Bronchial epithelial cell (primary cell): ENCODE measurements at regions not wholly inside any gene's neighbourhood (a gene's known extent, or its start where the extent isn't known, plus 50 kb on each side); places are given as distances from the start of the nearest gene placed in this dataset.

Experiments
- DNase-seq: peaks from one replicate; pipeline ENCODE4 v3.0.0-alpha.2; 2010; ENCODE audit warnings: low read depth
- FAIRE-seq: peaks from 2 replicates; lab custom pipeline; 2011; peaks lifted over from hg19 to GRCh38; lab: Jason Lieb, UNC
- H3K27me3 ChIP-seq: 2 replicates; pipeline ENCODE4 v1.5.1; 2011; ENCODE audit warnings: low read length; ENCODE audit not compliant: control insufficient read depth, insufficient read depth
- H3K36me3 ChIP-seq: 2 replicates; pipeline ENCODE4 v1.5.1; 2011; ENCODE audit warnings: low read length; ENCODE audit not compliant: control insufficient read depth, insufficient read depth
- H3K4me3 ChIP-seq: 2 replicates; pipeline ENCODE4 v1.5.1; 2011; ENCODE audit warnings: mild to moderate bottlenecking, low read depth, low read length, control low read depth
- TF ChIP-seq, protein P1 (sequence below): IDR thresholded peaks from 2 replicates; pipeline ENCODE4 v1.5.1; 2011; ENCODE audit warnings: mild to moderate bottlenecking, moderate library complexity, low read length, control low read depth, inconsistent platforms; ENCODE audit not compliant: insufficient read depth, severe bottlenecking

DNA sequence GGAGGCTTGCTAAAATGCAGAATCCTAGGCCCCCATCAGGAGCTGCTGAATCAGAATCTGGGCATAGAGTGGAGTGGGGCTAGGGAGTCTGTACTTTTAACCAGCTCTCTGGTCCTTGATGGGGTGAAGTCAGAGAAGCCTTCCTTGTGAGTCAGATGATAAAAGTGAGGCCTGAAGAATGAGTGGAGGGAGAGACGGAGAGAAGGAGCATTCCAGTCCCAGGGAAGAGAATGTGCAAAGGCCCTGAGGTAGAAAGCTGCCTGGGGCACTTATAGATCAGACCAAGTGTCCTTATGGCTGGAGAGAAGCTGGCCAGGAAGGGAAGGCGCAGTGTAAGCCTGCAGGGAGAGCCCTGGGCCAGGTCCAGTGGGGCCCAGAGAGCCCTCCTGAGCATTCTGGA is 235.1 kb upstream of the NLRP1 start:
- Histone ChIP-seq H3K27me3 (no peaks in the 10 kb centered on the region), H3K36me3 (no peaks in the 10 kb centered on the region), H3K4me3 (no peak overlapping the region)
- DNase-seq (no peak), FAIRE-seq (no peak)
- TF ChIP-seq, protein P1, sequence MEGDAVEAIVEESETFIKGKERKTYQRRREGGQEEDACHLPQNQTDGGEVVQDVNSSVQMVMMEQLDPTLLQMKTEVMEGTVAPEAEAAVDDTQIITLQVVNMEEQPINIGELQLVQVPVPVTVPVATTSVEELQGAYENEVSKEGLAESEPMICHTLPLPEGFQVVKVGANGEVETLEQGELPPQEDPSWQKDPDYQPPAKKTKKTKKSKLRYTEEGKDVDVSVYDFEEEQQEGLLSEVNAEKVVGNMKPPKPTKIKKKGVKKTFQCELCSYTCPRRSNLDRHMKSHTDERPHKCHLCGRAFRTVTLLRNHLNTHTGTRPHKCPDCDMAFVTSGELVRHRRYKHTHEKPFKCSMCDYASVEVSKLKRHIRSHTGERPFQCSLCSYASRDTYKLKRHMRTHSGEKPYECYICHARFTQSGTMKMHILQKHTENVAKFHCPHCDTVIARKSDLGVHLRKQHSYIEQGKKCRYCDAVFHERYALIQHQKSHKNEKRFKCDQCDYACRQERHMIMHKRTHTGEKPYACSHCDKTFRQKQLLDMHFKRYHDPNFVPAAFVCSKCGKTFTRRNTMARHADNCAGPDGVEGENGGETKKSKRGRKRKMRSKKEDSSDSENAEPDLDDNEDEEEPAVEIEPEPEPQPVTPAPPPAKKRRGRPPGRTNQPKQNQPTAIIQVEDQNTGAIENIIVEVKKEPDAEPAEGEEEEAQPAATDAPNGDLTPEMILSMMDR = no peak

DNA sequence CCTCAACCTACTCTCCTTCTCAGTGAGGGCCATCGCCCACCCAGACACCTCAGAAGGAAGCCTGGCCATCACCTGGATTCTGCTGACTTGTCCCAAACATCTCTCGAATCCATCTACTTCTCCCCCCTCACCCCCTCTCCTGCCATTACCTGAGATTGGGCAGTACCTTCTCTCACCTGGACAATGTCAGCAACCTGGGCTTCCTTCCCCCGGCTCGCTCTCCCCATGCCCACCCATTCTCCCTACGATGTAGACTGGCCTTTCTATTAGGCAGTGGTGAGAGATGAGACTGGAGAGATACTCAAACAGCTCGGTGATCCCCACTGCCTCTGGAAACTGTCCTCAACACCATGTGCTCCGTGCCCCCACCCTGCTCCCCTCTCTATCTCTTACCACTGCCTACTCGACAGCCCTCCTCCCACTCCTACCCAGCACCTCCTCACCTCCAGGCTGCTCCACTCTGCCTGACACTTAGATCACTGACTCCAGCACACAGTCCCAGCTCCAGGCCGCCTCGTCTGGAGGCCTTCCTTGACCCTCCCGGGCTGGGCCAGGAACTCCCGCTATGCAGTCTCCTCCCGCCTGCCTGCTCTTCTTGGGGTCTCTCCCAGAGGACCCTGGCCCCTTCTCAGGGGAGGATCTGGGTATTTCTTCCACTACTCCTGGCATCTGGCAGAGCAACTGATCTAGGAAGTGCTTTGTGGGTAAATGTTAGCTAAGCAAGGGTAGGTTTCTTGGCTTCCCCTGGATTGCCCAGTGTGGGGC is 235.8 kb upstream of the NLRP1 start:
- no peak for DNase-seq
- FAIRE-seq = no peak
- H3K4me3 ChIP-seq = no peak overlapping the region
- H3K27me3 ChIP-seq = no peaks in the 10 kb centered on the region
- no peaks in the 10 kb centered on the region for H3K36me3 ChIP-seq
- TF ChIP-seq, protein P1 = no peak

- DNase-seq (peak; percentile 74), FAIRE-seq (no peak)
- TF ChIP-seq, protein P1 = no peak
- no peaks in the 10 kb centered on the region for H3K36me3 ChIP-seq
- H3K27me3 ChIP-seq = no peaks in the 10 kb centered on the region
- H3K4me3 ChIP-seq = no peak overlapping the region
These were observed 236.6 kb upstream of the NLRP1 start for GRCh38 chr17:5820721-5821456.

GRCh38 chr17:5821803-5822202 is 237.5 kb upstream of the NLRP1 start:
- no peak overlapping the region for H3K4me3 ChIP-seq
- DNase-seq = no peak
- TF ChIP-seq, protein P1 = no peak
- no peaks in the 10 kb centered on the region for H3K27me3 ChIP-seq
- no peak for FAIRE-seq
- H3K36me3 ChIP-seq = no peaks in the 10 kb centered on the region

DNA sequence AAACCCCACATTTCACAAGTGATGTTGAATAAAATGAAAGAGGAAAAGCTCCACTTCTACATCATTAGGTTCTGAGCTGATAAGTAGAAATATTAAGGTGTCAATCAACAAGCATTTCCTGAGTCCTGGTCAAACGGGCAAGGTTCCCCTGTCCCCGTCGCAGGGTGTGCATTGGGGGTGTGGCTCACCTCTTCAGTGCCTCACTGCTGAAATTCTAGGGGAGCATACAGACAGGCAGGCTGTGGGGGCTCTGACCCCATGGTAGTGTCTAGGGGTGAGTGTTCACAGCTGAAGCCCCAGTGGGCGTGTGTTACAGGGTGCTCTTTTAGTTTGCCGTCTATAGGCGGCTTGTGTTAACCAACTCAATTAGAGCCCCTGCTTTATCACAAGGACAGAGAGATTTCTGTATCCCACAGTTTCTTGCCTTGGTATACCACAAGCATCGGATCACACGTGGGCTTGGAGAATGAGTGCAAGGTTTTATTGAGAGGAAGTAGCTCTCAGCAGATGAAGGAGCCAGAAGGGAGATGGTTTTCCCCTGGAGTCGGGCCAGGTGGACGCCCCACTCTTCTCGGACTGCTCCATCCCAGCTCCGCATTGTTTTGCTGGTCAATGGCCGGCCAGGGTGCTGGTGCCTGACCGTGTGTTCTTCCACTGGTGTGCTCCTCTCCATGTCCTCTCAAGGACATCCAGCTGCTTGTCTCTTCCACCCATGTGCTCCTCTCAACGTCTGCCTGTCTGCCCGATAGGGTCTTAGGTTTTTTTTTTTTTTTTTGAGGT is 238.2 kb upstream of the NLRP1 start:
- no peak for DNase-seq
- Histone ChIP-seq H3K27me3 (no peaks in the 10 kb centered on the region), H3K4me3 (no peak overlapping the region), H3K36me3 (no peaks in the 10 kb centered on the region)
- peak; percentile 18 for FAIRE-seq
- TF ChIP-seq, protein P1 = no peak
